ENCODE measurements at regions not wholly inside any gene's neighbourhood (a gene's known extent, or its start where the extent isn't known, plus 50 kb on each side); places are given as distances from the start of the nearest gene placed in this dataset.

GRCh38 chr12:125651625-125652024 lies 586.4 kb downstream of the AACS start:
- intact Hi-C loops (cut with DNase I), result no loop called here
- DNase-seq (ENCODE audit: missing footprints) (peak; percentile 43), ATAC-seq (no peak)

- ATAC-seq (no peak), DNase-seq (ENCODE audit: missing footprints) (no peak)
- intact Hi-C loops (cut with DNase I), result no loop called here
Measured at GRCh38 chr12:125652681-125653080, 587.4 kb downstream of the AACS start.

- no peak for DNase-seq (ENCODE audit: missing footprints)
- no peak for ATAC-seq
- intact Hi-C loops (cut with DNase I), result no loop called here
Measured at GRCh38 chr12:125657681-125658080, 592.4 kb downstream of the AACS start.

- no peak for ATAC-seq
Measured at GRCh38 chr12:125674554-125675338, 609.5 kb downstream of the AACS start.

GRCh38 chr12:125676366-125676765 lies 611.1 kb downstream of the AACS start:
- DNase-seq (ENCODE audit: missing footprints), result no peak
- intact Hi-C loops (cut with DNase I), result no loop called here
- ATAC-seq, result no peak

More at GRCh38 chr12:125674554-125675338, 609.5 kb downstream of the AACS start:
- DNase-seq (ENCODE audit: missing footprints), result no peak
- intact Hi-C loops (cut with DNase I), result no loop called here

- ATAC-seq, result no peak
- intact Hi-C loops (cut with DNase I), result no loop called here
- no peak for DNase-seq (ENCODE audit: missing footprints)
Measured at GRCh38 chr12:125677829-125678228, 612.6 kb downstream of the AACS start.

GRCh38 chr12:125678589-125678993 lies 613.4 kb downstream of the AACS start:
- intact Hi-C loops (cut with DNase I), result no loop called here
- DNase-seq (ENCODE audit: missing footprints), result no peak
- ATAC-seq, result no peak

GRCh38 chr12:125683748-125684381 lies 618.6 kb downstream of the AACS start:
- intact Hi-C loops (cut with DNase I), result no loop called here
- no peak for ATAC-seq
- DNase-seq (ENCODE audit: missing footprints), result no peak

- no peak for ATAC-seq
- intact Hi-C loops (cut with DNase I), result no loop called here
- DNase-seq (ENCODE audit: missing footprints), result no peak
Measured at GRCh38 chr12:125684968-125685790, 619.9 kb downstream of the AACS start.

- intact Hi-C loops (cut with DNase I), result no loop called here
- ATAC-seq, result no peak
- DNase-seq (ENCODE audit: missing footprints), result no peak
Measured at GRCh38 chr12:125685915-125686314, 620.7 kb downstream of the AACS start.

- intact Hi-C loops (cut with DNase I), result no loop called here
- DNase-seq (ENCODE audit: missing footprints), result no peak
- no peak for ATAC-seq
Measured at GRCh38 chr12:125687403-125687802, 622.2 kb downstream of the AACS start.

- intact Hi-C loops (cut with DNase I), result no loop called here
- DNase-seq (ENCODE audit: missing footprints) (no peak), ATAC-seq (no peak)
Measured at GRCh38 chr12:125687820-125688219, 622.6 kb downstream of the AACS start.

- ATAC-seq, result no peak
- DNase-seq (ENCODE audit: missing footprints), result no peak
- intact Hi-C loops (cut with DNase I), result no loop called here
Measured at GRCh38 chr12:125688223-125688622, 623.0 kb downstream of the AACS start.

GRCh38 chr12:125688881-125689280 lies 623.6 kb downstream of the AACS start:
- ATAC-seq (no peak), DNase-seq (ENCODE audit: missing footprints) (no peak)
- intact Hi-C loops (cut with DNase I), result no loop called here

- no peak for ATAC-seq
- intact Hi-C loops (cut with DNase I), result no loop called here
- no peak for DNase-seq (ENCODE audit: missing footprints)
Measured at GRCh38 chr12:125689576-125690410, 624.6 kb downstream of the AACS start.

- DNase-seq (ENCODE audit: missing footprints), result no peak
- ATAC-seq, result no peak
- intact Hi-C loops (cut with DNase I), result no loop called here
Measured at GRCh38 chr12:125690841-125691240, 625.6 kb downstream of the AACS start.

- intact Hi-C loops (cut with DNase I), result no loop called here
- no peak for DNase-seq (ENCODE audit: missing footprints)
- ATAC-seq, result no peak
Measured at GRCh38 chr12:125696054-125696453, 630.8 kb downstream of the AACS start.

GRCh38 chr12:125704803-125705202 lies 639.6 kb downstream of the AACS start:
- no peak for DNase-seq (ENCODE audit: missing footprints)
- no peak for ATAC-seq
- intact Hi-C loops (cut with DNase I), result no loop called here

- ATAC-seq (no peak), DNase-seq (ENCODE audit: missing footprints) (no peak)
- intact Hi-C loops (cut with DNase I), result no loop called here
Measured at GRCh38 chr12:125720961-125721360, 655.7 kb downstream of the AACS start.
